ENCODE measurements at regions not wholly inside any gene's neighbourhood (a gene's known extent, or its start where the extent isn't known, plus 50 kb on each side); places are given as distances from the start of the nearest gene placed in this dataset.

DNA sequence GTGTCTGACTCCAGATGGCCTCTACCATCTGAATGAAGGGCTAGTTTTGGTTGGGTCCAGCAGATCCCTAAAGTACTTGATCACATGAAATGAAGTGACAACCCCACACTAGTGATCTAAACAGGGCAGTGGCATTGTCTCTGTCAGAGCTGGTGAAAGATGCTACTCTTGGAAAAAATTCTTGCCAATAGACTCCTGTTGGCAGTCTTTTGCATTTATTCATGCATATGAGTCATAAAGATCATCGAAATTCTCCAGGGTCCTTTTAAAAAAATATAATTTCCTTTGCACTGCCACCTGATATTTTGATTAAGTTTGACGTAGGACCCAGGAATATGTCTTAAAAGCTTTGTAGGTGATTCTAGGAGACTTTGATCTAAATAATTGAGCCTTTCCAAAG is 135.1 kb upstream of the ELL2 start:
- H3K27me3 ChIP-seq (replicated peaks in 1 of 2; ENCODE audit: control insufficient read depth in 2 of 2, insufficient read depth in 2 of 2, low read length in 1 of 2): no peaks in the 10 kb centered on the region
- no peaks in the 10 kb centered on the region for H3K4me1 ChIP-seq (ENCODE audit: control insufficient read depth, insufficient read depth, low read length)
- ATAC-seq: no peak
- TF ChIP-seq, protein P1, sequence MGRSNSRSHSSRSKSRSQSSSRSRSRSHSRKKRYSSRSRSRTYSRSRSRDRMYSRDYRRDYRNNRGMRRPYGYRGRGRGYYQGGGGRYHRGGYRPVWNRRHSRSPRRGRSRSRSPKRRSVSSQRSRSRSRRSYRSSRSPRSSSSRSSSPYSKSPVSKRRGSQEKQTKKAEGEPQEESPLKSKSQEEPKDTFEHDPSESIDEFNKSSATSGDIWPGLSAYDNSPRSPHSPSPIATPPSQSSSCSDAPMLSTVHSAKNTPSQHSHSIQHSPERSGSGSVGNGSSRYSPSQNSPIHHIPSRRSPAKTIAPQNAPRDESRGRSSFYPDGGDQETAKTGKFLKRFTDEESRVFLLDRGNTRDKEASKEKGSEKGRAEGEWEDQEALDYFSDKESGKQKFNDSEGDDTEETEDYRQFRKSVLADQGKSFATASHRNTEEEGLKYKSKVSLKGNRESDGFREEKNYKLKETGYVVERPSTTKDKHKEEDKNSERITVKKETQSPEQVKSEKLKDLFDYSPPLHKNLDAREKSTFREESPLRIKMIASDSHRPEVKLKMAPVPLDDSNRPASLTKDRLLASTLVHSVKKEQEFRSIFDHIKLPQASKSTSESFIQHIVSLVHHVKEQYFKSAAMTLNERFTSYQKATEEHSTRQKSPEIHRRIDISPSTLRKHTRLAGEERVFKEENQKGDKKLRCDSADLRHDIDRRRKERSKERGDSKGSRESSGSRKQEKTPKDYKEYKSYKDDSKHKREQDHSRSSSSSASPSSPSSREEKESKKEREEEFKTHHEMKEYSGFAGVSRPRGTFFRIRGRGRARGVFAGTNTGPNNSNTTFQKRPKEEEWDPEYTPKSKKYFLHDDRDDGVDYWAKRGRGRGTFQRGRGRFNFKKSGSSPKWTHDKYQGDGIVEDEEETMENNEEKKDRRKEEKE (IDR thresholded peaks at IDR 0.05): no peak
- H3K9ac ChIP-seq (ENCODE audit: control insufficient read depth, insufficient read depth, low read length): no peak overlapping the region
- no peak overlapping the region for H3K27ac ChIP-seq (ENCODE audit: control insufficient read depth, insufficient read depth)
- ChIA-PET CTCF (interaction anchor here (0.6 to 1.1 kb wide), 5 partner anchors 22 to 499 kb away, joined by 3 to 4 read pairs (median 3); no protein-coding TSS in a partner anchor), RAD21 (ENCODE audit: unreplicated experiment) (interaction anchor here (0.6 kb wide), 1 partner anchor 226 kb away, joined by 3 read pairs; no protein-coding TSS in a partner anchor), POLR2A (no interaction called here), SMC1A (ENCODE audit: uncharacterized antibody, unreplicated experiment) (interaction anchor here (1.2 to 1.5 kb wide), 2 partner anchors 43 to 241 kb away, joined by 3 read pairs; no protein-coding TSS in a partner anchor)
- H2AFZ ChIP-seq (ENCODE audit: control insufficient read depth, low read depth, low read length): no peak overlapping the region
- no TSS peak for BruUV-seq (replicated peaks)
- in situ Hi-C loops (cut with MboI) (no loop called here), intact Hi-C loops (cut with micrococcal nuclease; ENCODE audit: unreplicated experiment) (no loop called here)
- no peaks in the 10 kb centered on the region for H3K79me2 ChIP-seq (ENCODE audit: control insufficient read depth, insufficient read depth, low read length)
- no peak for DNase-seq (ENCODE audit: low read depth, low spot score)
- no peaks in the 10 kb centered on the region for H4K20me1 ChIP-seq (ENCODE audit: control insufficient read depth, insufficient read depth)
- FAIRE-seq: no peak
- no peaks in the 10 kb centered on the region; the same call in 2 of the 3 replicates for H3K9me3 ChIP-seq (replicated peaks; ENCODE audit: control insufficient read depth, insufficient read depth, low read length)
- H3K36me3 ChIP-seq (ENCODE audit: control insufficient read depth in 2 of 2, insufficient read depth in 2 of 2, low read length in 1 of 2): no peaks in the 10 kb centered on the region
- H3K4me3 ChIP-seq: no peak overlapping the region
- WGBS (ENCODE audit: insufficient coverage, insufficient replicate concordance, low lambda C conversion rate, missing lambda C conversion rate): 51% methylated on average over 2 of the region's 2 CpGs
- no peak overlapping the region for H3K4me2 ChIP-seq (ENCODE audit: control insufficient read depth, insufficient read depth)

DNA sequence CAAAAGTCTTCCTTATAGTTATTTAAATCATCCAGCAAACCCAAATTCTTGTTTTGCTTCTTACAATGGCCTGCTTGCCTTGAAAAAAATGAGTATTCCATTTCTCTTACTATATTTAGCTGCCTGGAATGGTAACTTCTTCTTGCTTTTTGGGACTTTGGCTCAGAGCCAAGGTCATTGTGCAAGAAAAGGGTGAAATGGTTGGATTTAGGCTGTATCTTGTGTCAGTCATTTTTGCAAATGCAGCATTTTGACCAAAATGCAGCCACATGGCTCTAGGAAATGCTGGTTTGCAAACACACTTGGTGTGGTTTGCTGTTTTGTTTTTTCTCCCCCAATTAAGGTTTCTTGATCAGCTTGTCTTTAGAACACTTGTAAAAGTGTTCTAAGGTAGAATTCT is 133.3 kb upstream of the ELL2 start:
- in situ Hi-C loops (cut with MboI): no loop called here
- FAIRE-seq: no peak
- ChIA-PET RAD21 (ENCODE audit: unreplicated experiment) (no interaction called here), CTCF (no interaction called here), SMC1A (ENCODE audit: uncharacterized antibody, unreplicated experiment) (interaction anchor here (0.8 to 1.2 kb wide), 2 partner anchors 12 to 16 kb away, joined by 3 read pairs; no protein-coding TSS in a partner anchor), POLR2A (no interaction called here)
- Histone ChIP-seq H3K4me3 (no peak overlapping the region), H3K36me3 (ENCODE audit: control insufficient read depth in 2 of 2, insufficient read depth in 2 of 2, low read length in 1 of 2) (no peaks in the 10 kb centered on the region), H2AFZ (ENCODE audit: control insufficient read depth, low read depth, low read length) (no peak overlapping the region), H3K27ac (ENCODE audit: control insufficient read depth, insufficient read depth) (no peak overlapping the region), H3K27me3 (replicated peaks in 1 of 2; ENCODE audit: control insufficient read depth in 2 of 2, insufficient read depth in 2 of 2, low read length in 1 of 2) (no peaks in the 10 kb centered on the region), H3K79me2 (ENCODE audit: control insufficient read depth, insufficient read depth, low read length) (no peaks in the 10 kb centered on the region), H3K9ac (ENCODE audit: control insufficient read depth, insufficient read depth, low read length) (no peak overlapping the region), H3K9me3 (replicated peaks; ENCODE audit: control insufficient read depth, insufficient read depth, low read length) (no peaks in the 10 kb centered on the region), H4K20me1 (ENCODE audit: control insufficient read depth, insufficient read depth) (no peaks in the 10 kb centered on the region), H3K4me1 (ENCODE audit: control insufficient read depth, insufficient read depth, low read length) (no peaks in the 10 kb centered on the region), H3K4me2 (ENCODE audit: control insufficient read depth, insufficient read depth) (no peak overlapping the region)
- intact Hi-C loops (cut with micrococcal nuclease; ENCODE audit: unreplicated experiment): no loop called here
- BruUV-seq (replicated peaks): no TSS peak
- TF ChIP-seq BMI1 (IDR thresholded peaks at IDR 0.05; ENCODE audit: borderline replicate concordance): no peak
- TF ChIP-seq BHLHE40 (IDR thresholded peaks at IDR 0.05; ENCODE audit: borderline replicate concordance in 1 of 2, low read depth in 2 of 2, low read length in 1 of 2): no peak
- TF ChIP-seq, protein P2, sequence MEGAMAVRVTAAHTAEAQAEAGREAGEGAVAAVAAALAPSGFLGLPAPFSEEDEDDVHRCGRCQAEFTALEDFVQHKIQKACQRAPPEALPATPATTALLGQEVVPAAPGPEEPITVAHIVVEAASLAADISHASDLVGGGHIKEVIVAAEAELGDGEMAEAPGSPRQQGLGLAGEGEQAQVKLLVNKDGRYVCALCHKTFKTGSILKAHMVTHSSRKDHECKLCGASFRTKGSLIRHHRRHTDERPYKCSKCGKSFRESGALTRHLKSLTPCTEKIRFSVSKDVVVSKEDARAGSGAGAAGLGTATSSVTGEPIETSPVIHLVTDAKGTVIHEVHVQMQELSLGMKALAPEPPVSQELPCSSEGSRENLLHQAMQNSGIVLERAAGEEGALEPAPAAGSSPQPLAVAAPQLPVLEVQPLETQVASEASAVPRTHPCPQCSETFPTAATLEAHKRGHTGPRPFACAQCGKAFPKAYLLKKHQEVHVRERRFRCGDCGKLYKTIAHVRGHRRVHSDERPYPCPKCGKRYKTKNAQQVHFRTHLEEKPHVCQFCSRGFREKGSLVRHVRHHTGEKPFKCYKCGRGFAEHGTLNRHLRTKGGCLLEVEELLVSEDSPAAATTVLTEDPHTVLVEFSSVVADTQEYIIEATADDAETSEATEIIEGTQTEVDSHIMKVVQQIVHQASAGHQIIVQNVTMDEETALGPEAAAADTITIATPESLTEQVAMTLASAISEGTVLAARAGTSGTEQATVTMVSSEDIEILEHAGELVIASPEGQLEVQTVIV (IDR thresholded peaks at IDR 0.05; ENCODE audit: borderline replicate concordance, partially characterized antibody): no peak
- TF ChIP-seq, protein P3, sequence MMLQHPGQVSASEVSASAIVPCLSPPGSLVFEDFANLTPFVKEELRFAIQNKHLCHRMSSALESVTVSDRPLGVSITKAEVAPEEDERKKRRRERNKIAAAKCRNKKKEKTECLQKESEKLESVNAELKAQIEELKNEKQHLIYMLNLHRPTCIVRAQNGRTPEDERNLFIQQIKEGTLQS (IDR thresholded peaks at IDR 0.05; ENCODE audit: borderline replicate concordance, extremely low read depth, low read depth, low read length): no peak
- TF ChIP-seq FOXM1 (IDR thresholded peaks at IDR 0.05; ENCODE audit: low read depth, low read length): no peak
- no peak for TF ChIP-seq MYB (IDR thresholded peaks at IDR 0.05; ENCODE audit: borderline replicate concordance, low read depth, low read length)
- TF ChIP-seq NRF1 (conservative IDR thresholded peaks at IDR 0.05; ENCODE audit: low read depth, low read length): no peak
- ATAC-seq: no peak
- DNase-seq (ENCODE audit: low read depth, low spot score): no peak
